HL-60 (cell line): ENCODE measurements at regions not wholly inside any gene's neighbourhood (a gene's known extent, or its start where the extent isn't known, plus 50 kb on each side); places are given as distances from the start of the nearest gene placed in this dataset.

Source experiments
- CTCF ChIP-seq: IDR thresholded peaks from one replicate; pipeline ENCODE4 v1.5.1; 2011; ENCODE audit warnings: low read length, control low read depth, inconsistent platforms; ENCODE audit not compliant: insufficient read depth
- POLR2AphosphoS5 ChIP-seq: IDR thresholded peaks from 2 replicates; pipeline ENCODE4 v1.6.1; 2012; ENCODE audit warnings: low read depth

GRCh38 chr6:166710084-166710483, 83.0 kb upstream of the RPS6KA2 start:
- no peak for TF ChIP-seq CTCF
- no peak for TF ChIP-seq POLR2AphosphoS5
